ENCODE measurements at regions not wholly inside any gene's neighbourhood (a gene's known extent, or its start where the extent isn't known, plus 50 kb on each side); places are given as distances from the start of the nearest gene placed in this dataset.

GRCh38 chr11:24351179-24351578 is 145.7 kb upstream of the LUZP2 start:
- Histone ChIP-seq H3K27me3 (replicated peaks; ENCODE audit: control insufficient read depth, insufficient read depth, low read length) (no peaks in the 10 kb centered on the region), H3K4me3 (replicated peaks; ENCODE audit: low read depth, low read length) (no peak overlapping the region), H3K36me3 (ENCODE audit: control insufficient read depth, insufficient read depth, low read length) (no peaks in the 10 kb centered on the region)
- DNase-seq (ENCODE audit: extremely low read depth, insufficient read length) = no peak
- no peak for TF ChIP-seq CTCF (IDR thresholded peaks at IDR 0.05; ENCODE audit: insufficient read depth, low read length, poor library complexity, severe bottlenecking)

- no peaks in the 10 kb centered on the region for H3K27me3 ChIP-seq (replicated peaks; ENCODE audit: control insufficient read depth, insufficient read depth, low read length)
- H3K36me3 ChIP-seq (ENCODE audit: control insufficient read depth, insufficient read depth, low read length) = no peaks in the 10 kb centered on the region
- TF ChIP-seq CTCF (IDR thresholded peaks at IDR 0.05; ENCODE audit: insufficient read depth, low read length, poor library complexity, severe bottlenecking) = no peak
- DNase-seq (ENCODE audit: extremely low read depth, insufficient read length) = no peak
- no peak overlapping the region for H3K4me3 ChIP-seq (replicated peaks; ENCODE audit: low read depth, low read length)
Observed at GRCh38 chr11:24356501-24356900, 140.4 kb upstream of the LUZP2 start.

GRCh38 chr11:24357620-24358410 is 139.0 kb upstream of the LUZP2 start:
- no peak for TF ChIP-seq CTCF (IDR thresholded peaks at IDR 0.05; ENCODE audit: insufficient read depth, low read length, poor library complexity, severe bottlenecking)
- Histone ChIP-seq H3K4me3 (replicated peaks; ENCODE audit: low read depth, low read length) (no peak overlapping the region), H3K27me3 (replicated peaks; ENCODE audit: control insufficient read depth, insufficient read depth, low read length) (no peaks in the 10 kb centered on the region), H3K36me3 (ENCODE audit: control insufficient read depth, insufficient read depth, low read length) (no peaks in the 10 kb centered on the region)
- no peak for DNase-seq (ENCODE audit: extremely low read depth, insufficient read length)

- H3K27me3 ChIP-seq (replicated peaks; ENCODE audit: control insufficient read depth, insufficient read depth, low read length) = no peaks in the 10 kb centered on the region
- no peaks in the 10 kb centered on the region for H3K36me3 ChIP-seq (ENCODE audit: control insufficient read depth, insufficient read depth, low read length)
- DNase-seq (ENCODE audit: extremely low read depth, insufficient read length) = no peak
- TF ChIP-seq CTCF (IDR thresholded peaks at IDR 0.05; ENCODE audit: insufficient read depth, low read length, poor library complexity, severe bottlenecking) = no peak
- no peak overlapping the region for H3K4me3 ChIP-seq (replicated peaks; ENCODE audit: low read depth, low read length)
Observed at GRCh38 chr11:24372491-24372890, 124.4 kb upstream of the LUZP2 start.

GRCh38 chr11:24373516-24373915 is 123.3 kb upstream of the LUZP2 start:
- no peak for TF ChIP-seq CTCF (IDR thresholded peaks at IDR 0.05; ENCODE audit: insufficient read depth, low read length, poor library complexity, severe bottlenecking)
- Histone ChIP-seq H3K36me3 (ENCODE audit: control insufficient read depth, insufficient read depth, low read length) (no peaks in the 10 kb centered on the region), H3K27me3 (replicated peaks; ENCODE audit: control insufficient read depth, insufficient read depth, low read length) (no peaks in the 10 kb centered on the region), H3K4me3 (replicated peaks; ENCODE audit: low read depth, low read length) (no peak overlapping the region)
- DNase-seq (ENCODE audit: extremely low read depth, insufficient read length) = no peak

Measured in GM06990 (cell line).